RWPE2 (cell line): ENCODE measurements at regions not wholly inside any gene's neighbourhood (a gene's known extent, or its start where the extent isn't known, plus 50 kb on each side); places are given as distances from the start of the nearest gene placed in this dataset.

Experiments
- ATAC-seq: fragments of 200-7000 bp; cut with Tn5 transposase; 3 replicates; pipeline ENCODE4 v1.9.1; 2021; ENCODE audit warnings: low read depth
- DNase-seq: peaks from one replicate; pipeline ENCODE4 v3.0.0-alpha.2; 2020; ENCODE audit warnings: low spot score
- H3K27ac ChIP-seq: fragments of 450-650 bp; 2 replicates; pipeline ENCODE4 v1.5.1; 2017; ENCODE audit warnings: mild to moderate bottlenecking; ENCODE audit not compliant: poor library complexity, severe bottlenecking
- H3K27me3 ChIP-seq: fragments of 250-450 bp; sonication (Bioruptor Pico); 2 replicates; pipeline ENCODE4 v1.5.1; 2021; ENCODE audit warnings: mild to moderate bottlenecking, moderate library complexity; ENCODE audit not compliant: insufficient read depth, poor library complexity, severe bottlenecking
- H3K36me3 ChIP-seq: fragments of 250-450 bp; sonication (Bioruptor Pico); 2 replicates; pipeline ENCODE4 v1.5.1; 2020; ENCODE audit warnings: low read depth, mild to moderate bottlenecking, moderate library complexity
- H3K4me1 ChIP-seq: fragments of 250-450 bp; sonication (Bioruptor Pico); 2 replicates; pipeline ENCODE4 v1.5.1; 2021; ENCODE audit warnings: mild to moderate bottlenecking, moderate library complexity; ENCODE audit not compliant: insufficient read depth, poor library complexity, severe bottlenecking
- H3K4me3 ChIP-seq: fragments of 250-450 bp; sonication (Bioruptor Pico); 2 replicates; pipeline ENCODE4 v1.5.1; 2021; ENCODE audit warnings: mild to moderate bottlenecking, moderate library complexity; ENCODE audit not compliant: severe bottlenecking
- H3K9me3 ChIP-seq: fragments of 250-450 bp; sonication (Bioruptor Pico); 2 replicates; pipeline ENCODE4 v1.5.1; 2021; ENCODE audit warnings: mild to moderate bottlenecking, moderate library complexity; ENCODE audit not compliant: severe bottlenecking
- CTCF ChIP-seq: fragments of 450-650 bp; IDR thresholded peaks from one replicate; pipeline ENCODE4 v1.5.1; 2017; ENCODE audit warnings: mild to moderate bottlenecking, moderate library complexity; ENCODE audit not compliant: poor library complexity, severe bottlenecking

DNA sequence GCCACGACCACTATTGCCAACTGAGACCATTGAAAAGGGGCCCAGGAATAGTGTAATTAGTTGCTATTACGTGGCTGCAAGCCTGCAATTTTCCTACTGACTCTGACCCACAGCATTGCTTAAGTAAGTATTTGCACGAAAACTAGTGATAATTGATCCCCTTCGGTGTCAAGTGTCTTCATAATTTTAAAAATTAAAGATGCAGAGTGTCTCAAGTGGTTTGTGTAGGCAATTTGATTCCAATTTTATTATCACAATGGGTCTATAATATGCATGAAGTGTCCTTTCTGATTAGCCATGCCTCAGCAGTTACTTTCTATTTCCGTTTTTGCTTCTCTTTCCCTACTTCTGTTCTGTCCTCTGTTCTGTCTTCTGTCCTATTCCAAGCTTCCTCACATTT lies 259.2 kb downstream of the C3orf38 start:
- no peak overlapping the region for H3K27ac ChIP-seq
- no peak for TF ChIP-seq CTCF
- DNase-seq (no peak), ATAC-seq (no peak)
- H3K4me1 ChIP-seq, result no peaks in the 10 kb centered on the region
- no peaks in the 10 kb centered on the region for H3K36me3 ChIP-seq
- no peak overlapping the region for H3K4me3 ChIP-seq
- no peaks in the 10 kb centered on the region for H3K9me3 ChIP-seq
- no peaks in the 10 kb centered on the region for H3K27me3 ChIP-seq

- ATAC-seq (no peak), DNase-seq (no peak)
- Histone ChIP-seq H3K9me3 (no peaks in the 10 kb centered on the region), H3K4me3 (no peak overlapping the region), H3K27ac (no peak overlapping the region), H3K4me1 (no peaks in the 10 kb centered on the region), H3K27me3 (no peaks in the 10 kb centered on the region), H3K36me3 (no peaks in the 10 kb centered on the region)
- TF ChIP-seq CTCF, result no peak
Observed at GRCh38 chr3:88410259-88410658, 260.5 kb downstream of the C3orf38 start.

DNA sequence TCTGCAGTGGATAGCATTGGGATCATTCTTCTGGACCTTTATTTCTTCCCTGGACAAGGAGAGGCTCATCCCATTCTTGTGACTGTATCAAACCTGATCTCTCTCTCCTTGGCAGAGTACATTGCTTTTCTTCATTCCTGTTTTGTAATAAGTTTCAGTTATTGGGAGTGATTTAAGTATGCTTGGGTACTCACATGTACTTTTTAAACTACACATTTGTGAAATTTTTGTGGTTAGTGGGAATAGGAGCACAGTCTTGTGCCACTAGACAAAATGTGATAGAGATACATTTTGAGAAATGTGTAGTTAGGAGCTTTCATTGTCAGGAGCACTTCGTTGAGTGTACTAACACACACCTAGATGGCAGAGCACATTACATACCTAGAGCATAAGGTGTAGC lies 262.6 kb downstream of the C3orf38 start:
- H3K27ac ChIP-seq, result no peak overlapping the region
- no peak for DNase-seq
- H3K36me3 ChIP-seq, result no peaks in the 10 kb centered on the region
- no peak for ATAC-seq
- TF ChIP-seq CTCF, result no peak
- H3K27me3 ChIP-seq, result no peaks in the 10 kb centered on the region
- H3K4me1 ChIP-seq, result no peaks in the 10 kb centered on the region
- H3K9me3 ChIP-seq, result no peaks in the 10 kb centered on the region
- no peak overlapping the region for H3K4me3 ChIP-seq

- Histone ChIP-seq H3K9me3 (no peaks in the 10 kb centered on the region), H3K27me3 (no peaks in the 10 kb centered on the region), H3K27ac (no peak overlapping the region), H3K4me3 (no peak overlapping the region), H3K4me1 (no peaks in the 10 kb centered on the region), H3K36me3 (no peaks in the 10 kb centered on the region)
- ATAC-seq (no peak), DNase-seq (no peak)
- no peak for TF ChIP-seq CTCF
Observed at GRCh38 chr3:88416436-88416835, 266.7 kb downstream of the C3orf38 start.

- TF ChIP-seq CTCF, result no peak
- no peak for ATAC-seq
- no peak for DNase-seq
- Histone ChIP-seq H3K4me1 (no peaks in the 10 kb centered on the region), H3K27me3 (no peaks in the 10 kb centered on the region), H3K36me3 (no peaks in the 10 kb centered on the region), H3K4me3 (no peak overlapping the region), H3K27ac (no peak overlapping the region), H3K9me3 (no peaks in the 10 kb centered on the region)
Observed at GRCh38 chr3:88418219-88418618, 268.5 kb downstream of the C3orf38 start.
